HG03460 (cell line): ENCODE measurements at regions not wholly inside any gene's neighbourhood (a gene's known extent, or its start where the extent isn't known, plus 50 kb on each side); places are given as distances from the start of the nearest gene placed in this dataset.

Experiments used
- ATAC-seq: cut with Tn5 transposase; IDR thresholded peaks from one replicate; pipeline ENCODE4 v1.9.1; 2021; ENCODE audit not compliant: unreplicated experiment

GRCh38 chr9:28166179-28166578 lies 592.9 kb upstream of the C9orf72 start:
- ATAC-seq = no peak

- ATAC-seq = no peak
These were observed 603.9 kb upstream of the C9orf72 start for GRCh38 chr9:28177142-28177541.

GRCh38 chr9:28177925-28178324 lies 604.6 kb upstream of the C9orf72 start:
- ATAC-seq = no peak

- no peak for ATAC-seq
These were observed 606.6 kb upstream of the C9orf72 start for GRCh38 chr9:28179893-28180292.

- no peak for ATAC-seq
These were observed 617.7 kb upstream of the C9orf72 start for GRCh38 chr9:28190981-28191380.

GRCh38 chr9:28197653-28198052 lies 624.4 kb upstream of the C9orf72 start:
- no peak for ATAC-seq

- ATAC-seq = no peak
These were observed 629.8 kb upstream of the C9orf72 start for GRCh38 chr9:28203036-28203435.

- ATAC-seq = no peak
These were observed 633.0 kb upstream of the C9orf72 start for GRCh38 chr9:28206280-28206679.

- ATAC-seq = no peak
These were observed 634.4 kb upstream of the C9orf72 start for GRCh38 chr9:28207657-28208056.

- no peak for ATAC-seq
These were observed 635.8 kb upstream of the C9orf72 start for GRCh38 chr9:28209130-28209529.

- ATAC-seq = no peak
These were observed 639.7 kb upstream of the C9orf72 start for GRCh38 chr9:28212979-28213378.

- no peak for ATAC-seq
These were observed 642.4 kb upstream of the C9orf72 start for GRCh38 chr9:28215536-28216299.

GRCh38 chr9:28232686-28233085 lies 659.4 kb upstream of the C9orf72 start:
- ATAC-seq = no peak

GRCh38 chr9:28234133-28234893 lies 661.0 kb upstream of the C9orf72 start:
- ATAC-seq = no peak

- no peak for ATAC-seq
These were observed 661.6 kb upstream of the C9orf72 start for GRCh38 chr9:28234894-28235277.

- no peak for ATAC-seq
These were observed 676.1 kb upstream of the C9orf72 start for GRCh38 chr9:28249424-28249823.

GRCh38 chr9:28255174-28255573 lies 681.9 kb upstream of the C9orf72 start:
- no peak for ATAC-seq

GRCh38 chr9:28260330-28260729 lies 687.0 kb upstream of the C9orf72 start:
- no peak for ATAC-seq

GRCh38 chr9:28264368-28264767 lies 691.1 kb upstream of the C9orf72 start:
- ATAC-seq = no peak

GRCh38 chr9:28267351-28267750 lies 694.1 kb upstream of the C9orf72 start:
- ATAC-seq = no peak

- no peak for ATAC-seq
These were observed 696.9 kb upstream of the C9orf72 start for GRCh38 chr9:28270156-28270555.

- ATAC-seq = no peak
These were observed 698.8 kb upstream of the C9orf72 start for GRCh38 chr9:28272127-28272526.
